ENCODE measurements at regions not wholly inside any gene's neighbourhood (a gene's known extent, or its start where the extent isn't known, plus 50 kb on each side); places are given as distances from the start of the nearest gene placed in this dataset.

DNA sequence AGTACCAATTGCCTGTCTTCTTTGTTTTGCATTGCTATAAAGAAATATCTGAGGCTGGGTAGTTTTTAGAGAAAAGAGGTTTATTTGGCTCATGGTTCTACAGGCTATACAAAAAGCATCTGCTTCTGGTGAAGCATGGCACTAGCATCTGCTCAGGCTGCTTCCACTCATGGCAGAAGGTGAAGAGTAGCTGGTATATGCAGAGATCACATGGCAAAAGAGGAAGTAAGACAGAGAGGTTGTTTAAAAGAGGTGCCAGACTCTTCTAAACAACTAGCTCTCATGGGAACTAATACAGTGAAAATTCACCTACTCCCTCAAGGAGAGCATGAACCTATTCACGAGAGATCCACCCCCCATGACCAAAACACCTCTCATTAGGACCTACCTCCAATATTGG lies 56.7 kb upstream of the GUCA2B start:
- peaks cover 29% of the 10 kb centered on the region for H3K27me3 Mint-ChIP-seq

GRCh38 chr1:42089246-42089645 lies 64.0 kb upstream of the GUCA2B start:
- H3K4me3 Mint-ChIP-seq, result no peak overlapping the region
- peaks cover 5% of the 10 kb centered on the region for H3K36me3 Mint-ChIP-seq
- H3K27ac Mint-ChIP-seq, result no peak overlapping the region
- POLR2A ChIA-PET, result no interaction called here
- H3K4me1 Mint-ChIP-seq (ENCODE audit: low read depth), result peaks cover 5% of the 10 kb centered on the region
- peaks cover 19% of the 10 kb centered on the region for H3K27me3 Mint-ChIP-seq
- peaks cover 19% of the 10 kb centered on the region for H3K9me3 Mint-ChIP-seq
- intact Hi-C loops (cut with micrococcal nuclease), result no loop called here
- no peak for DNase-seq
- CTCF ChIA-PET, result no interaction called here

More for the DNA sequence above, 56.7 kb upstream of the GUCA2B start:
- Mint-ChIP-seq H3K9me3 (peaks cover 2% of the 10 kb centered on the region), H3K4me1 (ENCODE audit: low read depth) (no peaks in the 10 kb centered on the region), H3K4me3 (no peak overlapping the region), H3K27ac (no peak overlapping the region), H3K36me3 (no peaks in the 10 kb centered on the region)
- no peak for DNase-seq
- CTCF ChIA-PET, result no interaction called here
- POLR2A ChIA-PET, result no interaction called here
- intact Hi-C loops (cut with micrococcal nuclease), result no loop called here

DNA sequence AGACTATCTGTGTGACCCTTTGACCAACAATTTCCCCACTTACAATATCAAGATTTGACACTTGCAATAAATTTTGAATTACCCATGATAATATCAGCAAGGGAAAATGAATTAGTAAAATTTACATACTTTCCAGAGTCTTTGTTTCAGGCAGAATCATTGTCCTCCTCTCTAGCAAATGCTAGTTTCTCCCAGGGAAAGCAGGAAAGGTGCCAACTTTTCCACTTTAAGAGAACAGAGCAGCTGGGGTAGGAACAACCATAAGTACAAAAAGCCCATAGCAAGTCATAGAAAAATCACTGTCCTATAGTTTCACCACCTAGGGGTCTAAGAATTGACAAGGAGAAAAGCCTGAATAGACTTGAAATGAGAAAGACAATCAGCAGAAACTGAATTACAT lies 67.1 kb upstream of the GUCA2B start:
- intact Hi-C loops (cut with micrococcal nuclease), result no loop called here
- peaks cover 17% of the 10 kb centered on the region for H3K9me3 Mint-ChIP-seq
- ChIA-PET CTCF (interaction anchor here (1.2 kb wide), 1 partner anchor 88 kb away, joined by 3 read pairs; no protein-coding TSS in a partner anchor), POLR2A (no interaction called here)
- peaks cover 21% of the 10 kb centered on the region for H3K27me3 Mint-ChIP-seq
- no peak overlapping the region for H3K4me3 Mint-ChIP-seq
- no peak for DNase-seq
- H3K4me1 Mint-ChIP-seq (ENCODE audit: low read depth), result peaks cover 5% of the 10 kb centered on the region
- no peak overlapping the region for H3K27ac Mint-ChIP-seq
- H3K36me3 Mint-ChIP-seq, result peaks cover 5% of the 10 kb centered on the region

DNA sequence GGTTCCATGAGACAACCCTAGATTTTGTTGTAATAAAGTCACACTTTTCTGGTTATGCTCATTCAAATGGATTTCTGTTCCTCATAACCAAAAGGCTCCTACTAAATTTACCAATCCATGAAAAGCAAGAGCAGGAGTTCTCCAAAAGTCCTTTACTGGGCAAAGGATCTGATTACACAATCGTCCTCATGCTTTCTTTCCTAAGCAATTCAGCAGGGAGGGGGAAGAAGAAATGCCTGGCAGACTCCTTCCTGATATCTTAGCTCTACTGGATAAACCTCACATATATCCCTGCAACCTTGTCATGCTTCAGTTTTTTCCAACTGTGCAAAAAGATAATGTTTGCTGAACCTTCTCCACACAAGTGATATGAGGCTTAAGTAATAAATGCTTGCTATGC lies 67.6 kb upstream of the GUCA2B start:
- ChIA-PET POLR2A (no interaction called here), CTCF (no interaction called here)
- intact Hi-C loops (cut with micrococcal nuclease), result no loop called here
- peaks cover 5% of the 10 kb centered on the region for H3K36me3 Mint-ChIP-seq
- peaks cover 21% of the 10 kb centered on the region for H3K27me3 Mint-ChIP-seq
- DNase-seq, result no peak
- H3K4me3 Mint-ChIP-seq, result no peak overlapping the region
- H3K9me3 Mint-ChIP-seq, result peaks cover 17% of the 10 kb centered on the region
- H3K4me1 Mint-ChIP-seq (ENCODE audit: low read depth), result peaks cover 5% of the 10 kb centered on the region
- H3K27ac Mint-ChIP-seq, result no peak overlapping the region

DNA sequence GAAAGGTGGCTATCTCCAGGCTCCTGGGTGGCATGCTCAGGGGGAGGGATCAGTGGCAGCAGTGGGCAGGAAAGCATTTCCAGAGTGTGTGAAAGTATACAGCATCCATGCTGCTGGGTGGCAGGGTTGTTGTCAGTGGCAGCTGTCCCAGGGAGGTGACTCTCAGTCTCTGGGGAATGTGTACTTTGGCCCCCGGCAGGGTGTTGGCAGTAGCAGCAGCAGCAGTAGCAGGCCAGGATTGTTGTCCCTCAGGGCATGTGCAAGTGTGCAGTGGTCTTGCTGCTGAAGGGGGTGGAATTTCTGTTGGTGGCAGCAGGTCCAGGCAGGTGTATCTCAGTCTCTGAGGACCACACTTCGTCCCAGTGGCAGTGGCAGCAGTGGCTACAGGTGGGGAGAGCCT lies 71.7 kb upstream of the GUCA2B start:
- H3K9me3 Mint-ChIP-seq, result peaks cover 17% of the 10 kb centered on the region
- ChIA-PET POLR2A (no interaction called here), CTCF (no interaction called here)
- no peak overlapping the region for H3K4me3 Mint-ChIP-seq
- intact Hi-C loops (cut with micrococcal nuclease), result no loop called here
- H3K27me3 Mint-ChIP-seq, result peaks cover 16% of the 10 kb centered on the region
- peaks cover 8% of the 10 kb centered on the region for H3K36me3 Mint-ChIP-seq
- peaks cover 5% of the 10 kb centered on the region for H3K4me1 Mint-ChIP-seq (ENCODE audit: low read depth)
- no peak for DNase-seq
- H3K27ac Mint-ChIP-seq, result no peak overlapping the region

DNA sequence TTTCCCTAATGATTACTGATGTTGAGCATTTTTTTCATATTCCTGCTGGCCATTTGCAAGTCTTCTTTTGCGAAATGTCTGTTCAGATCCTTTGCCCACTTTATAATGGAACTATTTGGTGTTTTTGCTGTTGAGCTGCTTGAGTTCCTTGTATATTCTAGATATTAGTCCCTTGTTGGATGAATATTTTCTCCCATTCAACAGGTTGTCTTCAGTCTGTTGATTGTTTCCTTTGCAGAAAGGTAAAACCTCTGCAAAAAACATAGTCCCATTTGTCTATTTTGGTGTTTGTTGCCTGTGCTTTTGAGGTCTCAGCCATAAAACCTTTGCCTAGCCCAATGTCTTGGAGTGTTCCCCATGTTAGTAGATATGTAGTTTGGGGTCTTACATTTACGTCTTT lies 78.0 kb upstream of the GUCA2B start:
- peaks cover 7% of the 10 kb centered on the region for H3K36me3 Mint-ChIP-seq
- intact Hi-C loops (cut with micrococcal nuclease), result no loop called here
- peaks cover 12% of the 10 kb centered on the region for H3K9me3 Mint-ChIP-seq
- no peak for DNase-seq
- no peak overlapping the region for H3K27ac Mint-ChIP-seq
- no peak overlapping the region for H3K4me3 Mint-ChIP-seq
- ChIA-PET POLR2A (no interaction called here), CTCF (no interaction called here)
- H3K4me1 Mint-ChIP-seq (ENCODE audit: low read depth), result no peaks in the 10 kb centered on the region
- H3K27me3 Mint-ChIP-seq, result peaks cover 10% of the 10 kb centered on the region

GRCh38 chr1:42070996-42071395 lies 82.2 kb upstream of the GUCA2B start:
- Mint-ChIP-seq H3K4me1 (ENCODE audit: low read depth) (no peaks in the 10 kb centered on the region), H3K9me3 (no peaks in the 10 kb centered on the region), H3K27me3 (peaks cover 8% of the 10 kb centered on the region), H3K4me3 (no peak overlapping the region), H3K36me3 (no peaks in the 10 kb centered on the region), H3K27ac (no peak overlapping the region)
- POLR2A ChIA-PET, result no interaction called here
- CTCF ChIA-PET, result no interaction called here
- DNase-seq, result no peak
- intact Hi-C loops (cut with micrococcal nuclease), result no loop called here

DNA sequence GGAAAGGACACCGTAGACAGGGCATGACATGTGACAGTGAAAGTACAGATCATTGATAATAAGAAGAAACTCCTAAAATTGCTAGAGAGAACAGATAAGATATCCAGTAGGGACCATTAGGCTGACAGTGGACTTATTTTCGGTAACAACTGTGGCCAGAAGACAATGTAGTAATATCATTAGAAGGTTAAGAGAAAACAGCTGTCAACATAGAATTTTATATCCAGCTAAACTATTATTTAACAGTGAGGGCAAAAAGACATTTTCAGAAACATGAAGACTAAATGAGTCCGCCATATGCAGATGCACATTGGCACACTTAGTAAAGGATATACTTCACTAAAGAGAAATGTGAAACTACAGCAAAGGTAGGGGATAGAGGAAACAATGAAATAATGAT lies 95.4 kb upstream of the GUCA2B start:
- POLR2A ChIA-PET, result no interaction called here

DNA sequence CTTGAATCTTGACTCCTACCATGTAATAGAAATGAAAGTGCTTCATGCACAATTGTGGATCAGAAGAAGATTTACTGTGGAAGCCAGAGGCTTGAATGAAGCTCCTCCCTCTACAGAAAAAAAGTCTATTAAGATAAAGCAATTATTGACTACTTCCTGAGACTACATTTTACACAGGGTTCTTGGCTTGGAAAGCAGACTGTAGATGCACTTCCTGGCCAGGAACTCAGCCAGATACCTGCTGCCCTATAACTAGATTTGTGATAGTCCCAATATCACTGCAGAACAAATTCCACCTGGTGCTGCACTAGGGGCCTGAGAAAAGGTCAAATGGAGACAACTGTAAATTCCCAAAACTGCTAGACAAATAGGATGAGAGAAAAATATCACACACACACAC lies 96.8 kb upstream of the GUCA2B start:
- H3K9me3 Mint-ChIP-seq, result peaks cover 14% of the 10 kb centered on the region
- intact Hi-C loops (cut with micrococcal nuclease), result no loop called here
- POLR2A ChIA-PET, result interaction anchor here (0.7 kb wide), 1 partner anchor 140 kb away, joined by 3 read pairs; no protein-coding TSS in a partner anchor
- H3K27ac Mint-ChIP-seq, result no peak overlapping the region
- no peak overlapping the region for H3K4me3 Mint-ChIP-seq
- H3K36me3 Mint-ChIP-seq, result peaks cover 13% of the 10 kb centered on the region
- no peak for DNase-seq
- CTCF ChIA-PET, result no interaction called here
- H3K27me3 Mint-ChIP-seq, result peaks cover 30% of the 10 kb centered on the region
- H3K4me1 Mint-ChIP-seq (ENCODE audit: low read depth), result peaks cover 11% of the 10 kb centered on the region

More for the DNA sequence above, 95.4 kb upstream of the GUCA2B start:
- no peak for DNase-seq
- intact Hi-C loops (cut with micrococcal nuclease), result no loop called here
- Mint-ChIP-seq H3K27me3 (peaks cover 29% of the 10 kb centered on the region), H3K4me3 (no peak overlapping the region), H3K36me3 (peaks cover 13% of the 10 kb centered on the region), H3K9me3 (peaks cover 14% of the 10 kb centered on the region), H3K4me1 (ENCODE audit: low read depth) (peaks cover 6% of the 10 kb centered on the region), H3K27ac (no peak overlapping the region)
- CTCF ChIA-PET, result no interaction called here

GRCh38 chr1:42055061-42055460 lies 98.1 kb upstream of the GUCA2B start:
- intact Hi-C loops (cut with micrococcal nuclease), result no loop called here
- peaks cover 30% of the 10 kb centered on the region for H3K27me3 Mint-ChIP-seq

DNA sequence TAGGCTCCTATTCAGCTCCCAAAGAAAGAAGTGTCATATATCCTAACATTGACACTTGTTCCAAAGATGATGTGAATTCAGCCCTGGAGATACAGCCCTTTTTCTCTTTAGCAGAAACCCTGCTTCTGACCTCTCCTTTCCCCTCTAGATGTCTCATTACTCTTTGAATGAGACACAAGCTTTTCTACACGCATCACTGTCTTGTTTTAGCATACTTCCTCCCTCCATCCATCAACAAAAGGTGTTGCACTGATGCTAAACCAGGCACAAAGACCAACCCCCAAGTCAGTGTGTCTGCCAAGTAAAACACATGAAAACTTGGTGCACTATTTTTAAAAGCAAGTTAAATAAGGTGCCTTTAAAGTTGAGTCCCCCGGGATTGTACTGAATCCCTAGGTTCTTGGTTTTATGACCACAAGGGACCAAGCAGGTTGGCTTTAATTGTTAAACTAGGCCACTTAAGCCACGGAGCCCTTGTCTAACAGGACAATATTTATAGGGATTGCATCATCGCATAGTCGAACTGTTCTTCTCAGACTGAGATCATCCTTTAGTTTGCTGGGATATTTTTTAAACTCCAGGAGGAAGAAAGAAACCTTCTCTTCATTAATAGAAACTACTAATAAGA lies 101.0 kb upstream of the GUCA2B start:
- H3K9me3 Mint-ChIP-seq, result peaks cover 7% of the 10 kb centered on the region
- peaks cover 11% of the 10 kb centered on the region for H3K4me1 Mint-ChIP-seq (ENCODE audit: low read depth)
- H3K27ac Mint-ChIP-seq, result no peak overlapping the region
- intact Hi-C loops (cut with micrococcal nuclease), result no loop called here
- no peak for DNase-seq
- POLR2A ChIA-PET, result no interaction called here
- CTCF ChIA-PET, result no interaction called here
- H3K36me3 Mint-ChIP-seq, result peaks cover 9% of the 10 kb centered on the region
- H3K27me3 Mint-ChIP-seq, result peaks cover 40% of the 10 kb centered on the region
- H3K4me3 Mint-ChIP-seq, result no peak overlapping the region

More at GRCh38 chr1:42055061-42055460, 98.1 kb upstream of the GUCA2B start:
- Mint-ChIP-seq H3K4me1 (ENCODE audit: low read depth) (peaks cover 11% of the 10 kb centered on the region), H3K4me3 (no peak overlapping the region), H3K9me3 (peaks cover 14% of the 10 kb centered on the region), H3K36me3 (peaks cover 13% of the 10 kb centered on the region), H3K27ac (no peak overlapping the region)
- no peak for DNase-seq
- POLR2A ChIA-PET, result no interaction called here
- CTCF ChIA-PET, result no interaction called here

- no peak for DNase-seq
- ChIA-PET CTCF (interaction anchor here (0.6 kb wide), 1 partner anchor 246 kb away, joined by 3 read pairs; no protein-coding TSS in a partner anchor), POLR2A (no interaction called here)
- Mint-ChIP-seq H3K4me1 (ENCODE audit: low read depth) (peaks cover 5% of the 10 kb centered on the region), H3K27me3 (peaks cover 21% of the 10 kb centered on the region), H3K9me3 (no peaks in the 10 kb centered on the region), H3K27ac (no peak overlapping the region), H3K4me3 (no peak overlapping the region), H3K36me3 (no peaks in the 10 kb centered on the region)
- intact Hi-C loops (cut with micrococcal nuclease), result no loop called here
Measured at GRCh38 chr1:42047508-42047880, 105.7 kb upstream of the GUCA2B start.

DNA sequence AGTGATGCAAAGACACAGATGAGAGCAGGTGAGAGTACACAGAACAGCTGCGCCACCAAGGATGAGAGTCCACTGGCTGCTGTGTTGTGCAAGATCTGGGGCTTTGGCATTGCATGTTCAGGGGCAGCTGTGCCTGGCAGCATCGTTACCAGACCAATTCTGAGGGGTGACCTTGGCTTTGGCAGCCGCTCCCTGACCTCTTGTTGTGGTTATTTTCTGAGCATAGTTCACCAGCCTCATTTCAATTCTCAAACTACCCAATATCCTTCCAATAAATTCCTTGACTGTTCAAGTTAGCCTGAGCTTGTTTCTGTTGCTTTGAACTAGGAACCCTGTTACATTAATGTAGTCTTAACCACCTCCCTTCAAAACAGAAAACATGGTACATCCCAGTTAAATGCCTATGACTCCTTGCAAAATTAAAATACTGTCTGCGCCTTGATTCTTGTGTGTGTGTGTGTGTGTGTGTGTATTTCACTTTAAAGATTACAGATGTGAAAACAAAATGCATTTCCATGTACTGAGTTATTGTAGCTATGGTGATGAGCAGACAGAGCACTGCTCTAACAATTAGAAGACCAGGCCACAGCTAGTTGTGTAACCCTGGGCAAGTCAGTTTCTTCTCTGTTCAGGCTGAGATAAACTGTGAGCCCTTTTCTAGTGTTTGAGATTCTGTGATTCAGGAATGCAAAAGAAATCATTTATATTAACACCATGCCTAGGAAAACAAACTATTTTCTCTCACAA lies 106.3 kb upstream of the GUCA2B start:
- Mint-ChIP-seq H3K9me3 (no peaks in the 10 kb centered on the region), H3K27me3 (peaks cover 16% of the 10 kb centered on the region), H3K4me1 (ENCODE audit: low read depth) (no peaks in the 10 kb centered on the region), H3K4me3 (no peak overlapping the region), H3K36me3 (no peaks in the 10 kb centered on the region), H3K27ac (no peak overlapping the region)
- DNase-seq, result no peak
- ChIA-PET CTCF (interaction anchor here (0.6 kb wide), 1 partner anchor 245 kb away, joined by 3 read pairs; no protein-coding TSS in a partner anchor), POLR2A (no interaction called here)
- intact Hi-C loops (cut with micrococcal nuclease), result no loop called here
